Peyer's patch (tissue), 4 donors: ENCODE measurements at regions not wholly inside any gene's neighbourhood (a gene's known extent, or its start where the extent isn't known, plus 50 kb on each side); places are given as distances from the start of the nearest gene placed in this dataset.

Experiments used
- DNase-seq, 3 donors: peaks; one replicate each; pipeline ENCODE4 v3.0.0-alpha.2; 2017 to 2019
- H3K27ac ChIP-seq, 4 donors: fragments of 200-600 bp; sonication (generic); one replicate each; pipeline ENCODE4 v1.5.1; 2016 to 2019
- H3K27me3 ChIP-seq, 2 donors: fragments of 200-600 bp; sonication (generic); one replicate each; pipeline ENCODE4 v1.5.1; 2019
- H3K36me3 ChIP-seq, 3 donors: fragments of 200-600 bp; sonication (generic); one replicate each; pipeline ENCODE4 v1.5.1; 2016 to 2019
- H3K4me1 ChIP-seq, 4 donors: fragments of 200-600 bp; sonication (generic); one replicate each; pipeline ENCODE4 v1.5.1; 2016 to 2019
- H3K4me3 ChIP-seq, 4 donors: fragments of 200-600 bp; sonication (generic); 1 replicate in 3 of 4; 2 replicates in 1 of 4; pipeline ENCODE4 v1.5.1; 2016 to 2019; ENCODE audit warnings: mild to moderate bottlenecking in 1 of 4
- H3K9me3 ChIP-seq, 4 donors: fragments of 200-600 bp; sonication (generic); one replicate each; pipeline ENCODE4 v1.5.1; 2016 to 2019; ENCODE audit warnings: mild to moderate bottlenecking in 1 of 4
- CTCF ChIP-seq, 6 experiments: fragments of 450-650 bp in 4 of 6; fragments of 200-600 bp in 2 of 6; sonication (generic) in 1 of 6; IDR thresholded peaks; one replicate each; pipeline ENCODE4 v1.5.1; 2017 to 2019; ENCODE audit warnings: antibody characterized with exemption in 6 of 6, mild to moderate bottlenecking in 3 of 6, moderate library complexity in 1 of 6
- POLR2A ChIP-seq, 2 donors: fragments of 450-650 bp; IDR thresholded peaks; one replicate each; pipeline ENCODE4 v1.5.1; 2017; ENCODE audit warnings: antibody characterized with exemption in 2 of 2, mild to moderate bottlenecking in 2 of 2, moderate library complexity in 2 of 2

- Histone ChIP-seq H3K27ac (no peak overlapping the region), H3K27me3 (no peaks in the 10 kb centered on the region), H3K36me3 (no peaks in the 10 kb centered on the region), H3K4me3 (no peak overlapping the region), H3K4me1 (peaks cover 0 to 9% (median 0%) of the 10 kb centered on the region in 4 donors), H3K9me3 (no peaks in the 10 kb centered on the region)
- no peak for DNase-seq
- no peak for TF ChIP-seq CTCF (IDR thresholded peaks at IDR 0.05)
- no peak for TF ChIP-seq POLR2A (IDR thresholded peaks at IDR 0.05)
Observed at GRCh38 chr4:159906051-159906450, 803.2 kb downstream of the RAPGEF2 start.

GRCh38 chr4:159906517-159906916 lies 803.6 kb downstream of the RAPGEF2 start:
- no peak for TF ChIP-seq POLR2A (IDR thresholded peaks at IDR 0.05)
- no peak for TF ChIP-seq CTCF (IDR thresholded peaks at IDR 0.05)
- Histone ChIP-seq H3K4me3 (no peak overlapping the region), H3K36me3 (no peaks in the 10 kb centered on the region), H3K27ac (no peak overlapping the region), H3K27me3 (no peaks in the 10 kb centered on the region), H3K4me1 (peaks cover 0 to 5% (median 0%) of the 10 kb centered on the region in 4 donors), H3K9me3 (no peaks in the 10 kb centered on the region)
- no peak for DNase-seq

GRCh38 chr4:159910721-159911120 lies 807.8 kb downstream of the RAPGEF2 start:
- Histone ChIP-seq H3K27me3 (no peaks in the 10 kb centered on the region), H3K36me3 (no peaks in the 10 kb centered on the region), H3K4me3 (no peak overlapping the region), H3K27ac (no peak overlapping the region), H3K9me3 (no peaks in the 10 kb centered on the region), H3K4me1 (no peaks in the 10 kb centered on the region)
- TF ChIP-seq CTCF (IDR thresholded peaks at IDR 0.05) (no peak), POLR2A (IDR thresholded peaks at IDR 0.05) (no peak)
- DNase-seq, result no peak

GRCh38 chr4:159922119-159922518 lies 819.2 kb downstream of the RAPGEF2 start:
- H3K36me3 ChIP-seq, result no peaks in the 10 kb centered on the region
- H3K27me3 ChIP-seq, result no peaks in the 10 kb centered on the region
- H3K4me1 ChIP-seq, result no peaks in the 10 kb centered on the region
- no peak overlapping the region for H3K4me3 ChIP-seq
- no peak overlapping the region for H3K27ac ChIP-seq
- TF ChIP-seq CTCF (IDR thresholded peaks at IDR 0.05), result no peak
- no peak for TF ChIP-seq POLR2A (IDR thresholded peaks at IDR 0.05)
- no peaks in the 10 kb centered on the region for H3K9me3 ChIP-seq
- no peak for DNase-seq

- no peak overlapping the region for H3K27ac ChIP-seq
- no peaks in the 10 kb centered on the region for H3K4me1 ChIP-seq
- no peaks in the 10 kb centered on the region for H3K9me3 ChIP-seq
- no peak overlapping the region for H3K4me3 ChIP-seq
- TF ChIP-seq CTCF (IDR thresholded peaks at IDR 0.05), result no peak
- no peak for DNase-seq
- H3K36me3 ChIP-seq, result no peaks in the 10 kb centered on the region
- no peaks in the 10 kb centered on the region for H3K27me3 ChIP-seq
Observed at GRCh38 chr4:159925770-159926169, 822.9 kb downstream of the RAPGEF2 start.

GRCh38 chr4:159926871-159927270 lies 824.0 kb downstream of the RAPGEF2 start:
- H3K4me3 ChIP-seq, result no peak overlapping the region
- no peak overlapping the region for H3K27ac ChIP-seq
- H3K27me3 ChIP-seq, result no peaks in the 10 kb centered on the region
- no peaks in the 10 kb centered on the region for H3K9me3 ChIP-seq
- no peaks in the 10 kb centered on the region for H3K36me3 ChIP-seq
- no peak for DNase-seq
- no peaks in the 10 kb centered on the region for H3K4me1 ChIP-seq
- TF ChIP-seq CTCF (IDR thresholded peaks at IDR 0.05) (no peak), POLR2A (IDR thresholded peaks at IDR 0.05) (no peak)
